Activated CD8-positive, alpha-beta T cell treated with anti-CD3 and anti-CD28 coated beads for 36 hours (primary cell): ENCODE measurements at regions not wholly inside any gene's neighbourhood (a gene's known extent, or its start where the extent isn't known, plus 50 kb on each side); places are given as distances from the start of the nearest gene placed in this dataset.

ENCODE experiments used
- ATAC-seq: fragments of 200-7000 bp; cut with Tn5 transposase; one replicate; pipeline ENCODE4 v1.10.0; 2021; ENCODE audit warnings: mild to moderate bottlenecking, moderate library complexity
- CTCF ChIA-PET: fragments of 350-600 bp; sonication (Branson Sonifier 250); formaldehyde crosslinking; loops from one replicate; lab custom pipeline; 2021; ENCODE audit warnings: antibody characterized with exemption; lab: Charles Lee
- POLR2A ChIA-PET: fragments of 350-600 bp; sonication (Branson Sonifier 250); formaldehyde crosslinking; loops from one replicate; lab custom pipeline; 2021; ENCODE audit warnings: antibody characterized with exemption; lab: Charles Lee
- DNase-seq: peaks from one replicate; pipeline ENCODE4 v3.0.0-alpha.2; 2020
- H3K27ac Mint-ChIP-seq: one replicate; pipeline ENCODE4 v1.8.0; 2021; ENCODE audit warnings: mild to moderate bottlenecking, mixed read lengths
- H3K27me3 Mint-ChIP-seq: one replicate; pipeline ENCODE4 v1.8.0; 2021; ENCODE audit warnings: mixed read lengths
- H3K36me3 Mint-ChIP-seq: one replicate; pipeline ENCODE4 v1.8.0; 2021; ENCODE audit warnings: low read depth, mixed read lengths
- H3K4me1 Mint-ChIP-seq: one replicate; pipeline ENCODE4 v1.8.0; 2021; ENCODE audit warnings: low read depth, mixed read lengths
- H3K4me3 Mint-ChIP-seq: one replicate; pipeline ENCODE4 v1.8.0; 2021; ENCODE audit warnings: mild to moderate bottlenecking, moderate library complexity, mixed read lengths
- H3K9me3 Mint-ChIP-seq: one replicate; pipeline ENCODE4 v1.8.0; 2021; ENCODE audit warnings: mixed read lengths
- CTCF ChIP-seq: fragments of 200-600 bp; IDR thresholded peaks from one replicate; pipeline ENCODE4 v1.8.0; 2022; ENCODE audit warnings: antibody characterized with exemption, mild to moderate bottlenecking
- intact Hi-C: fragments of 100-400 bp; cut with micrococcal nuclease; formaldehyde crosslinking; loops from one replicate; pipeline ENCODE4 v1.10.0; 2022

DNA sequence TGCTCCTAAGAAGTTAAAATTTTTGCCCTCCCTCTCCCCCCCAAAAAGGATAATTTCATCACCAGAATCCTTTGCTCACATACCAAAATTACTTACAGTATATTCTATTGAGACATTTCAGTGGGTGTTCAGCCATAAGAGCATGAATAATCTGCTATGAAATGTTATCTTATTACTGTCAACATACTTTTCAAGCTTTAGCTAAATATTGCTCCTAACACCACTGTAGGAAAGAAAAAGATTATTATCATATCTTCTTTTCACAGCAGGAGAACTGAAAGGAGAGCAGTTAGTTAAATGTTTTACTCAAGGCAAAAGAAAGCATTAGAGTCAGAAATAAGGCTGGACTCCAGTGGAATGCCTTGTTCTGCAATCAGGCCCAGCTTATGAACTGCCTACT is 231.0 kb upstream of the GYPA start:
- no peaks in the 10 kb centered on the region for H3K4me1 Mint-ChIP-seq
- no peaks in the 10 kb centered on the region for H3K36me3 Mint-ChIP-seq
- no peaks in the 10 kb centered on the region for H3K9me3 Mint-ChIP-seq
- intact Hi-C loops = no loop called here
- TF ChIP-seq CTCF = no peak
- ATAC-seq = no peak
- DNase-seq = no peak
- H3K4me3 Mint-ChIP-seq = no peak overlapping the region
- ChIA-PET CTCF (interaction anchor here (0.6 kb wide), 1 partner anchor 156 kb away, joined by 3 read pairs; no protein-coding TSS in a partner anchor), POLR2A (interaction anchor here (0.6 kb wide), 1 partner anchor 118 kb away, joined by 7 read pairs; no protein-coding TSS in a partner anchor)
- H3K27me3 Mint-ChIP-seq = no peaks in the 10 kb centered on the region
- H3K27ac Mint-ChIP-seq = no peak overlapping the region

DNA sequence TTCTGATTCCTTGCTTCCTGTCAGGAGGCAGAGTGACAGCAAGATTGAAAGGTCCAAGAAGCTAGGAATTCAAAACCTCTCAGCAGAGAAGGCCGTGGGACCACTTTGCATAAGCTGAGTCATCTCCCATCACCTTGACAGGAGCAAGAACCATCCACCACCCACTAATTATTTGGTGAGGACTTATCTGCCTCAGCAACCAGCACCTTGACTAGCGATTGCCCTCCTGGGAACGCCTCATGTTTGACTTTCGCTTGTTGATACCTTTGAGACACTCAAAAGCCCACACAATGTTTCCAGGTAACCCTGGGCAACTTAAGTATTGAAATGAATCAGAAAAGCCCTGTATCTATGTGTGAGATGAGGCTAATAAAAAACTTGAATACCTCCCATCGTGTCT is 233.5 kb upstream of the GYPA start:
- Mint-ChIP-seq H3K4me1 (no peaks in the 10 kb centered on the region), H3K9me3 (no peaks in the 10 kb centered on the region), H3K4me3 (no peak overlapping the region), H3K27ac (no peak overlapping the region), H3K27me3 (no peaks in the 10 kb centered on the region), H3K36me3 (no peaks in the 10 kb centered on the region)
- DNase-seq = peak; percentile 4
- no peak for TF ChIP-seq CTCF
- no peak for ATAC-seq
- CTCF ChIA-PET = no interaction called here
- POLR2A ChIA-PET = no interaction called here
- intact Hi-C loops = no loop called here

- TF ChIP-seq CTCF = no peak
- H3K4me3 Mint-ChIP-seq = no peak overlapping the region
- POLR2A ChIA-PET = no interaction called here
- H3K27ac Mint-ChIP-seq = no peak overlapping the region
- intact Hi-C loops = no loop called here
- no peaks in the 10 kb centered on the region for H3K36me3 Mint-ChIP-seq
- DNase-seq (no peak), ATAC-seq (no peak)
- H3K27me3 Mint-ChIP-seq = no peaks in the 10 kb centered on the region
- H3K9me3 Mint-ChIP-seq = no peaks in the 10 kb centered on the region
- CTCF ChIA-PET = no interaction called here
- no peaks in the 10 kb centered on the region for H3K4me1 Mint-ChIP-seq
Measured at GRCh38 chr4:144376866-144377265, 236.3 kb upstream of the GYPA start.

DNA sequence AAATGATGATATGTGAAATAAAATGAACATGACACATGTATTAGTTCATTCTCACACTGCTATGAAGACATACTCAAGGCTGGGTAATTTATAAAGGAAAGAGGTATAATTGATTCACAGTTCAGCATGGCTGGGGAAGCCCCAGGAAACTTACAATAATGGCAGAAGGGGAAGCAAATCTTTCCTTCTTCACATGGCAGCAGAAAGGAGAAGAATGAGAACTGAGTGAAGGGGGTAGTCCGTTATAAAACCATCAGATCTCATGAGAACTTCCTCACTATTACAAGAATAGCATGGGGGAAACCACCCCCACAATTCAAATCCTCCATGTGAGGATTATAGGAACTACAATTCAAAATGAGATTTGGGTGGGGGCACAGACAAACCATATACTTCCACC is 243.9 kb upstream of the GYPA start:
- Mint-ChIP-seq H3K4me3 (no peak overlapping the region), H3K27me3 (no peaks in the 10 kb centered on the region), H3K36me3 (no peaks in the 10 kb centered on the region), H3K4me1 (no peaks in the 10 kb centered on the region), H3K27ac (no peak overlapping the region), H3K9me3 (peaks cover 8% of the 10 kb centered on the region)
- intact Hi-C loops = no loop called here
- ATAC-seq = no peak
- TF ChIP-seq CTCF = no peak
- DNase-seq = no peak
- ChIA-PET POLR2A (no interaction called here), CTCF (no interaction called here)

- no peaks in the 10 kb centered on the region for H3K4me1 Mint-ChIP-seq
- ATAC-seq = no peak
- POLR2A ChIA-PET = no interaction called here
Measured at GRCh38 chr4:144399927-144400326, 246.0 kb upstream of the HHIP start.

More at GRCh38 chr4:144399927-144400326, 246.0 kb upstream of the HHIP start:
- DNase-seq = no peak
- Mint-ChIP-seq H3K4me3 (no peak overlapping the region), H3K27ac (no peak overlapping the region), H3K9me3 (no peaks in the 10 kb centered on the region), H3K27me3 (no peaks in the 10 kb centered on the region), H3K36me3 (no peaks in the 10 kb centered on the region)
- intact Hi-C loops = no loop called here
- TF ChIP-seq CTCF = no peak
- CTCF ChIA-PET = no interaction called here
